Mucosa of rectum (tissue), 2 donors: ENCODE measurements at regions not wholly inside any gene's neighbourhood (a gene's known extent, or its start where the extent isn't known, plus 50 kb on each side); places are given as distances from the start of the nearest gene placed in this dataset.
"Not testable (repeated sequence)": the region's sequence is repeated elsewhere in the genome, so short reads cannot be mapped to it uniquely, and the experiment has no call there.

ENCODE experiments used
- H3K27ac ChIP-seq, 2 donors: one replicate each; pipeline ENCODE4 v1.7.0; 2013; ENCODE audit warnings: inconsistent platforms in 2 of 2, low read depth in 2 of 2, low read length in 2 of 2
- H3K27me3 ChIP-seq, 2 donors: one replicate each; pipeline ENCODE4 v1.7.0; 2013; ENCODE audit warnings: low read length in 2 of 2; ENCODE audit not compliant: control insufficient read depth in 2 of 2, insufficient read depth in 2 of 2
- H3K36me3 ChIP-seq, 2 donors: one replicate each; pipeline ENCODE4 v1.7.0; 2013; ENCODE audit warnings: low read length in 2 of 2; ENCODE audit not compliant: control insufficient read depth in 2 of 2, insufficient read depth in 2 of 2
- H3K4me1 ChIP-seq, 2 donors: one replicate each; pipeline ENCODE4 v1.7.0; 2013; ENCODE audit warnings: low read length in 2 of 2, mild to moderate bottlenecking in 1 of 2; ENCODE audit not compliant: control insufficient read depth in 2 of 2, insufficient read depth in 2 of 2
- H3K4me3 ChIP-seq, 2 donors: one replicate each; pipeline ENCODE4 v1.7.0; 2013; ENCODE audit warnings: low read length in 2 of 2
- H3K9ac ChIP-seq, 2 donors: one replicate each; pipeline ENCODE4 v1.7.0; 2013; ENCODE audit warnings: low read length in 2 of 2, low read depth in 1 of 2, mild to moderate bottlenecking in 1 of 2
- H3K9me3 ChIP-seq, 2 donors: one replicate each; pipeline ENCODE4 v1.7.0; 2013; ENCODE audit warnings: low read length in 2 of 2; ENCODE audit not compliant: control insufficient read depth in 2 of 2
- donor health status: healthy.
- donor health status: Normal muscosa, but diverticular disease.

DNA sequence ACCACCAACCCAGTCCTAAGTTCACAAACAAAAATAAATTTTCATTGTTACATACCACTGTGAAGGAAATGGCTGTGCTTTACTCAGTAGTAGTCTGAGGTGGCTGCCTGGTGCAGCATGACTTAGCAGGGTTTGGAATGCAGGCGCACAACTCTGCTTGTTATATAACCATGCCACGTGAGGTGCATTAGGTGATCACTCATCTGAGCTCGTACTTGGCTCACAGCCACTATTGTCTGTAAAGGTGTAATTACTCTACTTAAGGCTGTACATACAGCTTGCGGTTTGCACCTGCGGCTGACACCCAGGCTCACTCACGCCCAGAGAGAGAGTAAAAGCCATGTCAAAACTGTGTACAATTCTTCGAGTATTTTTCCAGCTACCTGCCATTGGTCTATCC, 599.4 kb downstream of the LTN1 start:
- H3K27ac ChIP-seq = peak overlapping the region; percentile 34 to 48
- H3K4me3 ChIP-seq = no peak overlapping the region
- peaks cover 0 to 5% of the 10 kb centered on the region in 2 donors for H3K4me1 ChIP-seq
- H3K27me3 ChIP-seq = no peaks in the 10 kb centered on the region
- no peaks in the 10 kb centered on the region for H3K9me3 ChIP-seq
- no peaks in the 10 kb centered on the region for H3K36me3 ChIP-seq
- no peak overlapping the region for H3K9ac ChIP-seq

GRCh38 chr21:28391938-28392849, 600.5 kb downstream of the LTN1 start:
- no peaks in the 10 kb centered on the region for H3K9me3 ChIP-seq
- no peak overlapping the region for H3K9ac ChIP-seq
- no peaks in the 10 kb centered on the region for H3K27me3 ChIP-seq
- H3K4me1 ChIP-seq = peaks cover 0 to 5% of the 10 kb centered on the region in 2 donors
- no peak overlapping the region for H3K4me3 ChIP-seq
- H3K36me3 ChIP-seq = no peaks in the 10 kb centered on the region
- no peak overlapping the region for H3K27ac ChIP-seq

DNA sequence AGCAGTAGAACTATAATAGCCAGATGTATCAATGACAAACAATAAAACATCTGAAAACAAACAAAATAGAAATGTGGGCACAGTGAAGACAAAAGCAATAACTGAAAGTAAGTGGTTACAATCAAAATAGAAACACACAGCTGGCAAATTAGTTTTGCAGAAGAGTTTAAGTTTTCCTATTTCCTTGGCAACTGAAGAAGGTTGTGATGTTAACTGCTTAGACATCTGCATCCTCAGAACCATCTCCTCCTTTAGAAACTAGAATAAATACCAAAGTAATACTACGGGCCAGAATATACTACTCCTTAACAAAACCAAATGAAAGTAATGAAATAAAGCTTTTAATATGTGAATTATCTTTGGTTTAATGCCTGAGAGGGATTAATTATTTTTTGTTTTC, 605.5 kb downstream of the LTN1 start:
- Histone ChIP-seq H3K4me3 (no peak overlapping the region), H3K27me3 (no peaks in the 10 kb centered on the region), H3K4me1 (no peaks in the 10 kb centered on the region), H3K9me3 (no peaks in the 10 kb centered on the region), H3K27ac (no peak overlapping the region), H3K9ac (no peak overlapping the region), H3K36me3 (no peaks in the 10 kb centered on the region)

- Histone ChIP-seq H3K27ac (no peak overlapping the region), H3K9me3 (no peaks in the 10 kb centered on the region), H3K27me3 (no peaks in the 10 kb centered on the region), H3K36me3 (no peaks in the 10 kb centered on the region), H3K9ac (no peak overlapping the region), H3K4me3 (no peak overlapping the region), H3K4me1 (no peaks in the 10 kb centered on the region)
Observed at GRCh38 chr21:28385845-28386244, 606.8 kb downstream of the LTN1 start.

GRCh38 chr21:28381000-28381745, 611.5 kb downstream of the LTN1 start:
- not testable (repeated sequence) for H3K9me3 ChIP-seq, H3K27me3 ChIP-seq, H3K4me3 ChIP-seq, H3K4me1 ChIP-seq, H3K9ac ChIP-seq, H3K27ac ChIP-seq, H3K36me3 ChIP-seq

GRCh38 chr21:28380241-28380640, 612.4 kb downstream of the LTN1 start:
- Histone ChIP-seq H3K9me3 (peaks cover 2 to 3% of the 10 kb centered on the region in 2 donors), H3K36me3 (no peaks in the 10 kb centered on the region), H3K9ac (no peak overlapping the region), H3K27ac (no peak overlapping the region), H3K4me1 (no peaks in the 10 kb centered on the region), H3K4me3 (no peak overlapping the region), H3K27me3 (no peaks in the 10 kb centered on the region)

DNA sequence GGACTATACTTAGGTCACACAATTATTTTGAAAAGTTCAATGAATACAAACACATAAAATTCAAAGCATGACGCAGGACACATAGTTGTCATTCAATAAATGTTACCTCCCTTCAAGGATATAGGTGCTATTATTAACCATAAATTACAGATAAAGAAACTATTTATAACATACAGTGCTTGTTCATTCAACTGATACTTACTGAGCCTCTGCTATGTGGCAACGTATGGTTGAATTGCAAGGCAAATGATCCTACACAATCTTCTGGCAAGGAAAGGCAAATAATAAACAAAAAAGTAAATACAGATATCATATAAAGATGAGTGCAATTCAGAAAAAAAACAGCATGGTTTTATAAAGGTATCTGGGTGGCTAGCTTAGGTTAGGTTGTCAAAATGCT, 614.7 kb downstream of the LTN1 start:
- H3K9me3 ChIP-seq = peaks cover 2 to 3% of the 10 kb centered on the region in 2 donors
- H3K4me1 ChIP-seq = no peaks in the 10 kb centered on the region
- H3K4me3 ChIP-seq = no peak overlapping the region
- H3K9ac ChIP-seq = no peak overlapping the region
- H3K27me3 ChIP-seq = no peaks in the 10 kb centered on the region
- no peaks in the 10 kb centered on the region for H3K36me3 ChIP-seq
- H3K27ac ChIP-seq = no peak overlapping the region

GRCh38 chr21:28375708-28376385, 616.8 kb downstream of the LTN1 start:
- peaks cover 2 to 3% of the 10 kb centered on the region in 2 donors for H3K9me3 ChIP-seq
- H3K4me1 ChIP-seq = no peaks in the 10 kb centered on the region
- no peaks in the 10 kb centered on the region for H3K27me3 ChIP-seq
- no peaks in the 10 kb centered on the region for H3K36me3 ChIP-seq
- H3K27ac ChIP-seq = no peak overlapping the region
- no peak overlapping the region for H3K9ac ChIP-seq
- H3K4me3 ChIP-seq = no peak overlapping the region

DNA sequence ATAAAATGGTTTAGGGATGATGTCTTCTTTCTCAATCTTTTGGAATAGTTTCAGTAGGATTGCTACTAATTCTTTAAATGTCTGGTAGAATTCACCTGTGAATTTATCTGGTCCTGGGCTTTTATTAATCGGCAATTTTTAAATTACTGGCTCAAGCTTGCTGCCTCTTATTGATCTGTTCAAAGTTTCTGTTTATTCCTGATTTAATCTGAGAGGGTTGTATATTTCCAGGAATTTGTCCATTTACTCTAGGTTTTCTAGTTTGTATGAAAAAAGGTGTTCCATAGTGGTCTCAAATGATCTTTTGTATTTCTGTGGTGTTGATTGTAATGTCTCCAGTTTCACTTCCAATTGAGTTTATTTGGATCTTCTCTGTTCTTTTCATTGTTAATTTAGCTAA, 617.8 kb downstream of the LTN1 start:
- Histone ChIP-seq H3K9me3 (peaks cover 2 to 3% of the 10 kb centered on the region in 2 donors), H3K4me3 (no peak overlapping the region), H3K27ac (no peak overlapping the region)

DNA sequence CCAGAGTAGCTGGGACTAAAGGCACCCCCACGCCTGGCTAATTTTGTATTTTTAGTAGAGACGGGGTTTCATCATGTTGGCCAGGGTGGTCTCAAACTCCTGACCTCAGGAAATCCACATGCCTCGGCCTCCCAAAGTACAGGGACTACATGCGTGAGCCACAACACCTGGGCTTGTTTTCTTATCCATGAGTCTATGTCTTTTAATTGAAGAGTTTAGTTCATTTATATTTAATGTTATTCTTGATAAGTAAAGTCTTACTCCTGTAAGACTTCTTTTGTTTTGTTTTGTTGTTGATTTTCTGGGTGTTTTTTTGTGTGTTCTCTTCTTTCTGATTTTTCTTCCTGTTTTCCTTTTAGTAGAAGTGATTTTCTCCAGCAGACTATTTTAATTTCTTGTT, 621.0 kb downstream of the LTN1 start:
- H3K4me1 ChIP-seq = no peaks in the 10 kb centered on the region
- H3K9me3 ChIP-seq = peaks cover 2 to 3% of the 10 kb centered on the region in 2 donors
- H3K27ac ChIP-seq = no peak overlapping the region
- H3K4me3 ChIP-seq = no peak overlapping the region
- no peaks in the 10 kb centered on the region for H3K27me3 ChIP-seq
- H3K9ac ChIP-seq = no peak overlapping the region
- H3K36me3 ChIP-seq = no peaks in the 10 kb centered on the region

More for the DNA sequence above, 617.8 kb downstream of the LTN1 start:
- Histone ChIP-seq H3K9ac (no peak overlapping the region), H3K36me3 (no peaks in the 10 kb centered on the region), H3K4me1 (no peaks in the 10 kb centered on the region), H3K27me3 (no peaks in the 10 kb centered on the region)
